OCI-LY1 (cell line): ENCODE measurements at regions not wholly inside any gene's neighbourhood (a gene's known extent, or its start where the extent isn't known, plus 50 kb on each side); places are given as distances from the start of the nearest gene placed in this dataset.

Source experiments
- EZH2 ChIP-seq: fragments of 200-600 bp; sonication (generic), shearing (Covaris generic); IDR thresholded peaks from 2 replicates; pipeline ENCODE4 v1.8.0; 2017; ENCODE audit warnings: borderline replicate concordance, mixed run types, mild to moderate bottlenecking, antibody characterized with exemption, low read length, moderate library complexity, mixed read lengths
- TF ChIP-seq, protein P1 (sequence below): fragments of 200-600 bp; sonication (generic), shearing (Covaris generic); IDR thresholded peaks from 2 replicates; pipeline ENCODE4 v1.5.1; 2017; ENCODE audit warnings: mild to moderate bottlenecking, antibody characterized with exemption, low read length, moderate library complexity, mixed read lengths

DNA sequence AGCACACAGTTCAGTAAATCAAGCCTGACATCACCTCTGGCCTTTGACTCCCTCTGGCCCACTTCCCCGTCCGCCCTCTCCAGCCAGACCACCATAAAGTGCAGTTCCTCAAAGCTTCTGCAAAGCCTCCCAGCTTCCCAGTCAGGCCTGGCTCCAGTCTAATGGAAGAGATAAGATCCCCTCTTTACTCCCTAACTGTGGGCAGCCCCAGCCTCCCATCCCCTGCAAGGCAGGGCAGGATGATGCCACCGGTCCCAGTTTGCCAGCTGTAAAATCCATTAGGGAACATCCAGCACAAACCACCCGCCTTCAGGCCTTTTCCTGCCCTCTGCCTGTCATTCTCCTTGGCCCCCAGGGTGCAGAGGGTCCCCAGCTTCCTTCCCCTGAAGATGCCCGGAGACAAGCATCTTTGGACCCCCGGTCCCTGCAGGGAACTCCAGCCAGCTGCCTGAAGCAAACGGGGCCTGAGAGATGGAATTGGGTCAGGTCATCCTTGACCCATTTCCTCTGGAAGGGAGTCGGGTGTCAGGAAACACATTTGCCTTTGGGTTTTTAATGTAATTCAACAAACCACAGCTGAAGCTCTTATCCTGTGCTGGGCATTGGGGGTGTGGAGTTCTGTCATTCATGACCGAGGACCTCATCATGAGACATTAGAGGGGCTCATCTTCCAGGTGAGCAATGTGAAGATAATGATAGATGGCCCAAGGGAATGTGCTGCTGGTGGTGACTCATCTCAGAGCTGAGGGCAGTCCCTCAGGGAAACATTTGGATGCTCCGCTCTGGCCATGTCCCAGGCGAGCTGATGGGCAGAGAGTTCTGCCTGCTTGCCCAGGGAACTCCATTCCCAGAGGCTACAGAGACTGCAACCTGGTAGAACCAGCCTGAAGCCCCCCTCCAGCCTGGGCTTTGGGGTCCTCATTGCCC is 93.8 kb upstream of the CLMN start:
- TF ChIP-seq, protein P1, sequence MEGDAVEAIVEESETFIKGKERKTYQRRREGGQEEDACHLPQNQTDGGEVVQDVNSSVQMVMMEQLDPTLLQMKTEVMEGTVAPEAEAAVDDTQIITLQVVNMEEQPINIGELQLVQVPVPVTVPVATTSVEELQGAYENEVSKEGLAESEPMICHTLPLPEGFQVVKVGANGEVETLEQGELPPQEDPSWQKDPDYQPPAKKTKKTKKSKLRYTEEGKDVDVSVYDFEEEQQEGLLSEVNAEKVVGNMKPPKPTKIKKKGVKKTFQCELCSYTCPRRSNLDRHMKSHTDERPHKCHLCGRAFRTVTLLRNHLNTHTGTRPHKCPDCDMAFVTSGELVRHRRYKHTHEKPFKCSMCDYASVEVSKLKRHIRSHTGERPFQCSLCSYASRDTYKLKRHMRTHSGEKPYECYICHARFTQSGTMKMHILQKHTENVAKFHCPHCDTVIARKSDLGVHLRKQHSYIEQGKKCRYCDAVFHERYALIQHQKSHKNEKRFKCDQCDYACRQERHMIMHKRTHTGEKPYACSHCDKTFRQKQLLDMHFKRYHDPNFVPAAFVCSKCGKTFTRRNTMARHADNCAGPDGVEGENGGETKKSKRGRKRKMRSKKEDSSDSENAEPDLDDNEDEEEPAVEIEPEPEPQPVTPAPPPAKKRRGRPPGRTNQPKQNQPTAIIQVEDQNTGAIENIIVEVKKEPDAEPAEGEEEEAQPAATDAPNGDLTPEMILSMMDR, result no peak
- no peak for TF ChIP-seq EZH2
